Lower leg skin (tissue), 4 donors: ENCODE measurements at regions not wholly inside any gene's neighbourhood (a gene's known extent, or its start where the extent isn't known, plus 50 kb on each side); places are given as distances from the start of the nearest gene placed in this dataset.
A peak's percentile ranks its signal among the peaks of the same experiment; 100 is the strongest.

ENCODE experiments used
- DNase-seq, 2 donors: peaks; one replicate each; pipeline ENCODE4 v3.0.0-alpha.2; 2019; ENCODE audit warnings: low spot score in 2 of 2
- H3K4me3 ChIP-seq: fragments of 200-600 bp; sonication (generic); 2 replicates; pipeline ENCODE4 v1.5.1; 2017; ENCODE audit warnings: mild to moderate bottlenecking, low read depth; ENCODE audit not compliant: poor library complexity, severe bottlenecking
- POLR2A ChIP-seq, 2 donors: fragments of 450-650 bp; IDR thresholded peaks; one replicate each; pipeline ENCODE4 v1.6.1; 2016 to 2017; ENCODE audit warnings: antibody characterized with exemption in 2 of 2, mild to moderate bottlenecking in 1 of 2, moderate library complexity in 1 of 2
- WGBS, 2 donors: methylation state at CpG; one replicate each; pipeline ENCODE4 v1.1.5; 2018; 5-methylcytosine and 5-hydroxymethylcytosine counted together
- intact Hi-C: fragments of 100-400 bp; cut with DNase I; formaldehyde crosslinking; loops from one replicate; pipeline ENCODE4 v1.15.0; 2023; ENCODE audit warnings: low total_unique reads
- TF ChIP-seq, protein P1 (sequence below), 3 donors: fragments of 450-650 bp; IDR thresholded peaks; one replicate each; pipeline ENCODE4 v1.5.1; 2016; ENCODE audit warnings: antibody characterized with exemption in 3 of 3, mild to moderate bottlenecking in 3 of 3, moderate library complexity in 2 of 3

GRCh38 chr20:53693262-53693871 lies 99.7 kb upstream of the ZNF217 start:
- no peak overlapping the region for H3K4me3 ChIP-seq
- intact Hi-C loops, result no loop called here
- TF ChIP-seq POLR2A (IDR thresholded peaks at IDR 0.05), result no peak
- TF ChIP-seq, protein P1, sequence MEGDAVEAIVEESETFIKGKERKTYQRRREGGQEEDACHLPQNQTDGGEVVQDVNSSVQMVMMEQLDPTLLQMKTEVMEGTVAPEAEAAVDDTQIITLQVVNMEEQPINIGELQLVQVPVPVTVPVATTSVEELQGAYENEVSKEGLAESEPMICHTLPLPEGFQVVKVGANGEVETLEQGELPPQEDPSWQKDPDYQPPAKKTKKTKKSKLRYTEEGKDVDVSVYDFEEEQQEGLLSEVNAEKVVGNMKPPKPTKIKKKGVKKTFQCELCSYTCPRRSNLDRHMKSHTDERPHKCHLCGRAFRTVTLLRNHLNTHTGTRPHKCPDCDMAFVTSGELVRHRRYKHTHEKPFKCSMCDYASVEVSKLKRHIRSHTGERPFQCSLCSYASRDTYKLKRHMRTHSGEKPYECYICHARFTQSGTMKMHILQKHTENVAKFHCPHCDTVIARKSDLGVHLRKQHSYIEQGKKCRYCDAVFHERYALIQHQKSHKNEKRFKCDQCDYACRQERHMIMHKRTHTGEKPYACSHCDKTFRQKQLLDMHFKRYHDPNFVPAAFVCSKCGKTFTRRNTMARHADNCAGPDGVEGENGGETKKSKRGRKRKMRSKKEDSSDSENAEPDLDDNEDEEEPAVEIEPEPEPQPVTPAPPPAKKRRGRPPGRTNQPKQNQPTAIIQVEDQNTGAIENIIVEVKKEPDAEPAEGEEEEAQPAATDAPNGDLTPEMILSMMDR (IDR thresholded peaks at IDR 0.05), result no peak
- 88 to 91% methylated on average over 17 of the region's 17 CpGs for WGBS, 2 donors
- DNase-seq, result no peak

DNA sequence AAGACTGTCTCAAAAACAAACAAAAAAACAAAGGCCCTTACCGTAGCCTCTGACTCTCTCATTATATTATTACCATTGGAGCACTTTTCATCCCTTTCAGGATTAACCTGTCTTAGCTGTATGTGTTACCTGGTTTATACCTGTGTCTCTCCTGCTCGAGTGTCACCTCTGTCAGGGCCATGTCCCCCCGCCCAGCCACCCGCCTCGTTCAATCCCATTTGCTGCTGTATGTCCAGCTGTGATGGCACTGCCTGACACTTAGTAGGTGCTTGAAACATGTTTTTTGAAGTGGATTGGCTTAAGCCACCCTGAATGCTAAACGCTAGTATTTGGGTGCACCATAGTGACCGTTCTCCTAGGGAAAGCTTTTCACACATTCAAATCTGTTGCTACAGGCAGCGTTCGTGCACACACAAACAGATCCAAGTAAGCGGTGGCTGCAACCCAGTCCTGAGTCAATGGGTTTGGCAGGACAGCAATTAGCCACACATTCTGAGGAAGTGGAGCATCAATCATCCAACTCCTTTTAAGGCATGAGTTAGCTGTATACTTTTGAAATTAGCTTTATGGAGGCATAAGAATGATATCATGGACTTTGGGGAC lies 98.9 kb upstream of the ZNF217 start:
- intact Hi-C loops, result no loop called here
- peak in 1 of 2 donors; percentile 32 for DNase-seq
- H3K4me3 ChIP-seq, result no peak overlapping the region
- WGBS, 2 donors, result 67 to 70% methylated on average over 10 of the region's 10 CpGs
- TF ChIP-seq, protein P1 (IDR thresholded peaks at IDR 0.05), result no peak
- TF ChIP-seq POLR2A (IDR thresholded peaks at IDR 0.05), result no peak

GRCh38 chr20:53691811-53692192 lies 98.2 kb upstream of the ZNF217 start:
- TF ChIP-seq POLR2A (IDR thresholded peaks at IDR 0.05), result no peak
- TF ChIP-seq, protein P1 (IDR thresholded peaks at IDR 0.05), result no peak
- H3K4me3 ChIP-seq, result no peak overlapping the region
- 60 to 68% methylated on average over 1 of the region's 1 CpG for WGBS, 2 donors
- intact Hi-C loops, result no loop called here
- no peak for DNase-seq

GRCh38 chr20:53691060-53691810 lies 97.6 kb upstream of the ZNF217 start:
- TF ChIP-seq, protein P1 (IDR thresholded peaks at IDR 0.05), result no peak
- TF ChIP-seq POLR2A (IDR thresholded peaks at IDR 0.05), result no peak
- no peak overlapping the region for H3K4me3 ChIP-seq
- no peak for DNase-seq
- intact Hi-C loops, result no loop called here
- 74% methylated on average over 10 of the region's 10 CpGs for WGBS, 2 donors

DNA sequence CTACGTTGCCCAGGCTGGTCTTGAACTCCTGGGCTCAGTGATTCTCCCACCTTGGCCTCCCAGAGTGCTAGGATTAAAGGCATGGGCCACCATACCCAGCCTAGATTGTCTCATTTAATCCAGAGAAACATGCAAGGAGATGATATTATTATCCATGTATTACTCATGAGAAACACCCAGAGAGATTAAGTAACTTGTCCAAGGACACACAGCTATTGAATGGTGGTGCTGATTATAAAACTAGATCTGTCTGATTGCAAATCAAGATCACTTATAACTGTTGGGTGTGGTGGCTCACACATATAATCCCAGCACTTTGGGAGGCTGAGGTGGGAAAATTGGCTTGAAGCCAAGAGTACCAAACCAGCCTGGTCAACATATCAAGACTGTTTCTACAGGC lies 94.4 kb upstream of the ZNF217 start:
- TF ChIP-seq, protein P1 (IDR thresholded peaks at IDR 0.05), result no peak
- TF ChIP-seq POLR2A (IDR thresholded peaks at IDR 0.05), result no peak
- intact Hi-C loops, result no loop called here
- no peak for DNase-seq
- WGBS, 2 donors, result 96 to 97% methylated on average over 1 of the region's 1 CpG
- H3K4me3 ChIP-seq, result no peak overlapping the region
